Vagina (tissue), 2 donors: ENCODE measurements at regions not wholly inside any gene's neighbourhood (a gene's known extent, or its start where the extent isn't known, plus 50 kb on each side); places are given as distances from the start of the nearest gene placed in this dataset.

Experiments
- DNase-seq, 2 donors: peaks; one replicate each; pipeline ENCODE4 v3.0.0-alpha.2; 2017; ENCODE audit errors: extremely low spot score in 2 of 2
- H3K27ac ChIP-seq: fragments of 200-600 bp; sonication (generic); one replicate; pipeline ENCODE4 v1.5.1; 2019
- H3K27me3 ChIP-seq: fragments of 200-600 bp; sonication (generic); one replicate; pipeline ENCODE4 v1.5.1; 2019
- H3K36me3 ChIP-seq, 2 donors: fragments of 200-600 bp; sonication (generic); one replicate each; pipeline ENCODE4 v1.5.1; 2017 to 2019
- H3K4me1 ChIP-seq: fragments of 200-600 bp; sonication (generic); one replicate; pipeline ENCODE4 v1.5.1; 2019
- H3K4me3 ChIP-seq, 2 donors: fragments of 200-600 bp; sonication (generic); 1 replicate in 1 of 2; 2 replicates in 1 of 2; pipeline ENCODE4 v1.5.1; 2016 to 2019
- H3K9me3 ChIP-seq: fragments of 200-600 bp; sonication (generic); one replicate; pipeline ENCODE4 v1.5.1; 2019
- POLR2A ChIP-seq, 2 donors: fragments of 450-650 bp; IDR thresholded peaks; one replicate each; pipeline ENCODE4 v1.6.1; 2017; ENCODE audit warnings: antibody characterized with exemption in 2 of 2, mild to moderate bottlenecking in 2 of 2, moderate library complexity in 2 of 2
- POLR2AphosphoS5 ChIP-seq, 2 donors: sonication (generic); formaldehyde crosslinking; IDR thresholded peaks; one replicate each; pipeline ENCODE4 v1.9.0; 2017; ENCODE audit warnings: antibody characterized with exemption in 2 of 2, mild to moderate bottlenecking in 2 of 2, low read depth in 1 of 2; ENCODE audit not compliant: insufficient read depth in 1 of 2
- intact Hi-C: fragments of 100-400 bp; cut with DNase I; formaldehyde crosslinking; loops from one replicate; pipeline ENCODE4 v1.15.1; 2023
- TF ChIP-seq, protein P1 (sequence below), 3 experiments: fragments of 450-650 bp in 2 of 3; fragments of 200-600 bp in 1 of 3; sonication (generic) in 1 of 3; IDR thresholded peaks; one replicate each; pipeline ENCODE4 v1.5.1; 2017 to 2019; ENCODE audit warnings: antibody characterized with exemption in 3 of 3, mild to moderate bottlenecking in 2 of 3, moderate library complexity in 2 of 3

DNA sequence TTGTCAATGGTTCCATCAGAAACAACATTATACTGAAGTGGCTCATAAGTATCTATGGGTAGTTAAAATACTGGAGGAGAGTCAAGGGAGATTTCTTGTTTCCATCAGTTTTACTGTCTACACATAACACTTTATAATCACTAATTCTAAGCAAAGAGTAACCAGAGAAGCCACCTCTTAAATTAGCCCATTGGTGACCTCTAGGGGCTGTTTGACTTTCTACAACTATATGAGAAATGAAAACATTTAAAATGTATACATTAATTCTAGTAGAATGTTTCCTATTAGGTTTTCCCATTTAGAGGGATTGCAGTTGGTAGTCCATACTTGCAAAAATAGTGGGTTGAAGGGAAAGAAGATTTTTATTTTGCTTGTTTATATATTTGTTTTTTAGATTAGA, 504.3 kb downstream of the FAM181B start:
- intact Hi-C loops = no loop called here

DNA sequence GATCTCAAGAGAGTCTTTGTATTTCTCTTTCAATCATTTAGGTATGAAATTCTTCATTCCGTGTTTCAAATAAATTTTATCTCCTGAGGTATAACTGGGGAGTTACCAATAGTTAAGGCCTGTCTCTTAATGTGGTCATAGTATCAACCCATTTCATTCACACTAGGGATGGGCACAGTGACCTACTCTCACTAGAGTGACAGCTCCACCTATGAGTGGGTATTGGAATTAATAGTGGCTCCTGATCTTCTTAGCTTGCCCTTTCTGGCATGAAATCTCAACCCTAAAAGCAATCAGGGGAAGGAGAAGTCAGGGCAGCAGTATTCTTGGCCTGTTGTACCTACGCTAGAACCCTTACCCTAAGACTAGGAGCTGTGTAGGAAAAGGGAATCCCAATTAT, 507.7 kb downstream of the FAM181B start:
- DNase-seq = no peak
- Histone ChIP-seq H3K27me3 (no peaks in the 10 kb centered on the region), H3K4me1 (no peaks in the 10 kb centered on the region), H3K4me3 (no peak overlapping the region), H3K27ac (no peak overlapping the region), H3K9me3 (no peaks in the 10 kb centered on the region), H3K36me3 (no peaks in the 10 kb centered on the region)
- intact Hi-C loops = no loop called here
- TF ChIP-seq POLR2AphosphoS5 (IDR thresholded peaks at IDR 0.05; ENCODE audit: insufficient read depth in 1 of 2, low read depth in 1 of 2) = no peak
- TF ChIP-seq POLR2A (IDR thresholded peaks at IDR 0.05) = no peak
- TF ChIP-seq, protein P1, sequence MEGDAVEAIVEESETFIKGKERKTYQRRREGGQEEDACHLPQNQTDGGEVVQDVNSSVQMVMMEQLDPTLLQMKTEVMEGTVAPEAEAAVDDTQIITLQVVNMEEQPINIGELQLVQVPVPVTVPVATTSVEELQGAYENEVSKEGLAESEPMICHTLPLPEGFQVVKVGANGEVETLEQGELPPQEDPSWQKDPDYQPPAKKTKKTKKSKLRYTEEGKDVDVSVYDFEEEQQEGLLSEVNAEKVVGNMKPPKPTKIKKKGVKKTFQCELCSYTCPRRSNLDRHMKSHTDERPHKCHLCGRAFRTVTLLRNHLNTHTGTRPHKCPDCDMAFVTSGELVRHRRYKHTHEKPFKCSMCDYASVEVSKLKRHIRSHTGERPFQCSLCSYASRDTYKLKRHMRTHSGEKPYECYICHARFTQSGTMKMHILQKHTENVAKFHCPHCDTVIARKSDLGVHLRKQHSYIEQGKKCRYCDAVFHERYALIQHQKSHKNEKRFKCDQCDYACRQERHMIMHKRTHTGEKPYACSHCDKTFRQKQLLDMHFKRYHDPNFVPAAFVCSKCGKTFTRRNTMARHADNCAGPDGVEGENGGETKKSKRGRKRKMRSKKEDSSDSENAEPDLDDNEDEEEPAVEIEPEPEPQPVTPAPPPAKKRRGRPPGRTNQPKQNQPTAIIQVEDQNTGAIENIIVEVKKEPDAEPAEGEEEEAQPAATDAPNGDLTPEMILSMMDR (IDR thresholded peaks at IDR 0.05) = no peak

More for the DNA sequence above, 504.3 kb downstream of the FAM181B start:
- H3K27ac ChIP-seq = no peak overlapping the region
- H3K9me3 ChIP-seq = no peaks in the 10 kb centered on the region
- TF ChIP-seq POLR2A (IDR thresholded peaks at IDR 0.05) (no peak), POLR2AphosphoS5 (IDR thresholded peaks at IDR 0.05; ENCODE audit: insufficient read depth in 1 of 2, low read depth in 1 of 2) (no peak)
- TF ChIP-seq, protein P1 (IDR thresholded peaks at IDR 0.05) = no peak
- H3K4me3 ChIP-seq = no peak overlapping the region
- H3K36me3 ChIP-seq = no peaks in the 10 kb centered on the region
- no peaks in the 10 kb centered on the region for H3K27me3 ChIP-seq
- no peak for DNase-seq
- no peaks in the 10 kb centered on the region for H3K4me1 ChIP-seq

DNA sequence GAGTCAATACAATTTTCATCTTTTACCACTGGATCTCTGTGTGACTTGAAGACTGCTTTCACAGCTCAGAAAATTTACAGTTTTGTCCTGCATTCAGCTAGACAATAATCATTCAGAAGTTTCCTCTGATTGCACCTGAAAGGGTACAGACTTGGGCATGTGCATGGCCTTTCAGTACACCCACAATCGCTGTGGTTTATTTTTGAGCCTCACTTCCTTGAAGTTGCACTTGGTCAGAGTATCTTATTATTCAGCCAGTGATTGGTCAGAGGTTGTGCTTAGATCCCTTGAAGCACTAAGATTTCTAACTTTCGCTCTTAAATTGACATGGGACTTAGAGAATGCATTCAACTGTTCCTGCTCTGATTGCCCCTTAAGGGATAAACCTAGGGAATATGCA, 508.2 kb downstream of the FAM181B start:
- no peak for TF ChIP-seq POLR2A (IDR thresholded peaks at IDR 0.05)
- TF ChIP-seq POLR2AphosphoS5 (IDR thresholded peaks at IDR 0.05; ENCODE audit: insufficient read depth in 1 of 2, low read depth in 1 of 2) = no peak
- TF ChIP-seq, protein P1 (IDR thresholded peaks at IDR 0.05) = no peak
- no peaks in the 10 kb centered on the region for H3K27me3 ChIP-seq
- no peak overlapping the region for H3K27ac ChIP-seq
- H3K4me3 ChIP-seq = no peak overlapping the region
- H3K9me3 ChIP-seq = no peaks in the 10 kb centered on the region
- no peaks in the 10 kb centered on the region for H3K36me3 ChIP-seq
- H3K4me1 ChIP-seq = no peaks in the 10 kb centered on the region
- DNase-seq = no peak
- intact Hi-C loops = no loop called here

DNA sequence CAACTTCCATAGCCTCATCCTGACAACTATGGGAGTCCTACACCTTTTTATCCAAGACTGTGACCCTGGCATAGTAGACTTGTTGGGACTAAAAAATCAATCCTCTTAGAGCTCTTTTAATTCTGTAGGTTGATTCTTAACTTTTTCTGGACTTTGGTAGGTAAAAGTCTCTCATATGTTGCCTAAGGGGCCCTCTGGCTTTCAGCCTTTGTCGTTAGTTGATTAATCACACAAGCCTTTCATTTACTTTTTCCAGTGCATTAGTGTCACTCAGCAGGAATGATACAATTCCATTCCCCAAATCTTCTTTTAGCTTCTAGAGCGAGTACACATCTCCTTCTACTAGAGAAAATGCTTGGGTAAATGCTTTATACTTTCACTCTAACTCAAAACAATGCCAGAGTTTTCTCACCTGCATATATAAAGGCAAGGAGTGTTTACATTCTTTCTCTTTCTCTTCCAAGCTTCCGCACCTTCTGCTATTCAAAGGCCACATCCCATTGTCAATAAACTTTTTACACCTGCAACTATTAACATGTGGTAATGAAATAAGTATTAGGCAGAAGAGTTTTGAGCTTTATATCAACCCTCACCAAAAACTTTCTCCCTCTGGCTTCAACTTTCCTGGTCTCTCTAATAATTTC, 516.6 kb downstream of the FAM181B start:
- H3K4me3 ChIP-seq = no peak overlapping the region
- no peaks in the 10 kb centered on the region for H3K9me3 ChIP-seq
- intact Hi-C loops = no loop called here
- no peaks in the 10 kb centered on the region for H3K4me1 ChIP-seq
- TF ChIP-seq POLR2A (IDR thresholded peaks at IDR 0.05) = no peak
- TF ChIP-seq, protein P1 (IDR thresholded peaks at IDR 0.05) = no peak
- DNase-seq = no peak
- no peaks in the 10 kb centered on the region for H3K36me3 ChIP-seq
- H3K27ac ChIP-seq = no peak overlapping the region
- no peaks in the 10 kb centered on the region for H3K27me3 ChIP-seq

DNA sequence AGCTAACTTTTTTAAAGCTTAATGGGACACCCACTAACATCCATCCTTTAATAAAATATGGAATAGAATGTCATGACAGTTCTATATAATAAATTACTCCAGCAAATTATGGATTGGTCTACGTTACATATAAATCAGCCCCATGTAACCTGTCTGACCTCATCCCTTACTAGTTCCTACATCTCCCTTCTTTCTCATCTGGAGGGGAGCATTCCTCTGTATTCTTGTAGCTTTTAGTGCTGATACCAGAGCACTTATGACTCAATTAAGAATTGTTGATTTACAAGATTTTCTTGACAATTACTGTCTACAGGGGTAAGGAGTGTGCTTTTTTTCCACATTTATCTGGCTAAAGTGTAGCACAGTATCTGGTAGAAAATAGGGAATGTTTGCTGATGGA, 523.7 kb downstream of the FAM181B start:
- no peak for DNase-seq
- no peaks in the 10 kb centered on the region for H3K9me3 ChIP-seq
- intact Hi-C loops = no loop called here

More for the DNA sequence above, 523.7 kb downstream of the FAM181B start:
- H3K27ac ChIP-seq = no peak overlapping the region
- no peak overlapping the region for H3K4me3 ChIP-seq
- TF ChIP-seq POLR2A (IDR thresholded peaks at IDR 0.05) (no peak), POLR2AphosphoS5 (IDR thresholded peaks at IDR 0.05; ENCODE audit: insufficient read depth in 1 of 2, low read depth in 1 of 2) (no peak)
- TF ChIP-seq, protein P1 (IDR thresholded peaks at IDR 0.05) = no peak
- H3K4me1 ChIP-seq = no peaks in the 10 kb centered on the region
- no peaks in the 10 kb centered on the region for H3K27me3 ChIP-seq
- H3K36me3 ChIP-seq = no peaks in the 10 kb centered on the region
